Testis (tissue), 2 donors: ENCODE measurements at regions not wholly inside any gene's neighbourhood (a gene's known extent, or its start where the extent isn't known, plus 50 kb on each side); places are given as distances from the start of the nearest gene placed in this dataset.

ENCODE experiments used
- CTCF ChIP-seq, 3 experiments: fragments of 450-650 bp in 2 of 3; fragments of 200-600 bp in 1 of 3; sonication (generic) in 1 of 3; IDR thresholded peaks; one replicate each; pipeline ENCODE4 v1.5.1; 2016 to 2019; ENCODE audit warnings: antibody characterized with exemption in 3 of 3, mild to moderate bottlenecking in 2 of 3, moderate library complexity in 1 of 3
- POLR2A ChIP-seq: fragments of 450-650 bp; IDR thresholded peaks from one replicate; pipeline ENCODE4 v1.6.1; 2017; ENCODE audit warnings: antibody characterized with exemption, mild to moderate bottlenecking, moderate library complexity

- TF ChIP-seq CTCF (IDR thresholded peaks at IDR 0.05) (no peak), POLR2A (no peak)
Observed at GRCh38 chr17:68145088-68145487, 102.8 kb upstream of the AMZ2 start.
